GM12878 (cell line): ENCODE measurements at regions not wholly inside any gene's neighbourhood (a gene's known extent, or its start where the extent isn't known, plus 50 kb on each side); places are given as distances from the start of the nearest gene placed in this dataset.

Experiments
- ATAC-seq: fragments of 200-7000 bp; cut with Tn5 transposase; 3 replicates; pipeline ENCODE4 v1.9.1; 2020; ENCODE audit warnings: mild to moderate bottlenecking, moderate library complexity
- BruUV-seq: library from RNA; stranded (reverse); fragments of 400-500 nt; replicated peaks from 2 replicates; lab custom pipeline; 2021; lab: Mats Ljungman, UMichigan
- CTCF ChIA-PET: fragments of 300-600 bp; sonication (Branson Sonifier 250); formaldehyde crosslinking; extraction: SDS; loops from one replicate; lab custom pipeline; 2021; ENCODE audit warnings: inconsistent platforms; lab: Yijun Ruan, JAX
- POLR2A ChIA-PET: fragments of 350-600 bp; formaldehyde crosslinking; extraction: SDS; loops from one replicate; lab custom pipeline; 2021; ENCODE audit warnings: inconsistent platforms; lab: Charles Lee
- RAD21 ChIA-PET: fragments of 300-600 bp; sonication (Branson Sonifier 250); formaldehyde crosslinking; loops from one replicate; lab custom pipeline; 2023; ENCODE audit warnings: antibody characterized with exemption; ENCODE audit not compliant: unreplicated experiment; lab: Charles Lee
- SMC1A ChIA-PET: fragments of 300-600 bp; sonication (Branson Sonifier 250); formaldehyde crosslinking; loops from one replicate; lab custom pipeline; 2023; ENCODE audit not compliant: unreplicated experiment, uncharacterized antibody; lab: Charles Lee
- DNase-seq: peaks from one replicate; pipeline ENCODE4 v3.0.0-alpha.2; 2011; ENCODE audit warnings: low read depth, low spot score
- FAIRE-seq: peaks from 3 replicates; lab custom pipeline; 2011; peaks lifted over from hg19 to GRCh38; lab: Jason Lieb, UNC
- H2AFZ ChIP-seq: 2 replicates; pipeline ENCODE4 v1.6.0; 2011; ENCODE audit warnings: low read depth, low read length, control low read depth; ENCODE audit not compliant: control insufficient read depth
- H3K27ac ChIP-seq: 2 replicates; pipeline ENCODE4 v1.5.1; 2011; ENCODE audit warnings: control low read depth; ENCODE audit not compliant: control insufficient read depth, insufficient read depth
- H3K27me3 ChIP-seq, 2 experiments: replicated peaks in 1 of 2; 2 replicates each; pipeline versions ENCODE4 v1.6.0 to v1.6.1; 2011; ENCODE audit warnings: low read length in 1 of 2; ENCODE audit not compliant: control insufficient read depth in 2 of 2, insufficient read depth in 2 of 2
- H3K36me3 ChIP-seq, 2 experiments: 2 replicates each; pipeline ENCODE4 v1.5.1; 2011; ENCODE audit warnings: low read length in 1 of 2; ENCODE audit not compliant: control insufficient read depth in 2 of 2, insufficient read depth in 2 of 2
- H3K4me1 ChIP-seq: 2 replicates; pipeline ENCODE4 v1.6.1; 2011; ENCODE audit warnings: mild to moderate bottlenecking, low read length, moderate library complexity, mixed read lengths; ENCODE audit not compliant: control insufficient read depth, insufficient read depth
- H3K4me2 ChIP-seq: 2 replicates; pipeline ENCODE4 v1.6.0; 2011; ENCODE audit warnings: control low read depth; ENCODE audit not compliant: control insufficient read depth, insufficient read depth
- H3K4me3 ChIP-seq: fragments of 200-600 bp; sonication (generic); 2 replicates; pipeline ENCODE4 v1.5.1; 2016
- H3K79me2 ChIP-seq: 2 replicates; pipeline ENCODE4 v1.6.0; 2011; ENCODE audit warnings: low read length; ENCODE audit not compliant: control insufficient read depth, insufficient read depth
- H3K9ac ChIP-seq: 2 replicates; pipeline ENCODE4 v1.8.0; 2011; ENCODE audit warnings: low read length, control low read depth, mixed read lengths; ENCODE audit not compliant: control insufficient read depth, insufficient read depth
- H3K9me3 ChIP-seq: replicated peaks from 3 replicates; pipeline ENCODE4 v1.5.1; 2011; ENCODE audit warnings: mild to moderate bottlenecking, low read length; ENCODE audit not compliant: control insufficient read depth, insufficient read depth
- H4K20me1 ChIP-seq: 2 replicates; pipeline ENCODE4 v1.6.0; 2011; ENCODE audit not compliant: control insufficient read depth, insufficient read depth
- CREM ChIP-seq: IDR thresholded peaks from 2 replicates; pipeline ENCODE4 v1.6.1; 2014; ENCODE audit warnings: antibody characterized with exemption, low read depth
- CUX1 ChIP-seq: IDR thresholded peaks from 2 replicates; pipeline ENCODE4 v1.6.1; 2012; ENCODE audit warnings: improper control_type of control experiment, low read depth, low read length; ENCODE audit not compliant: insufficient replicate concordance
- E2F8 ChIP-seq: fragments of 450-650 bp; IDR thresholded peaks from 2 replicates; pipeline ENCODE4 v1.6.1; 2018; ENCODE audit warnings: mild to moderate bottlenecking, low read depth, moderate library complexity; ENCODE audit not compliant: partially characterized antibody
- EZH2 ChIP-seq: IDR thresholded peaks from 2 replicates; pipeline ENCODE4 v1.6.1; 2012; ENCODE audit warnings: low read depth, mild to moderate bottlenecking, control low read depth, inconsistent platforms, low read length, borderline replicate concordance; ENCODE audit not compliant: control insufficient read depth
- FOS ChIP-seq: IDR thresholded peaks from 3 replicates; pipeline ENCODE4 v1.6.1; 2011; ENCODE audit warnings: borderline replicate concordance; ENCODE audit not compliant: insufficient read length; ENCODE audit errors: extremely low read depth
- GATAD2B ChIP-seq: fragments of 450-650 bp; conservative IDR thresholded peaks from 2 replicates; pipeline ENCODE4 v1.6.1; 2017; ENCODE audit warnings: low read depth, mild to moderate bottlenecking, moderate library complexity
- KDM1A ChIP-seq: fragments of 200-600 bp; sonication (generic); IDR thresholded peaks from 2 replicates; pipeline ENCODE4 v1.6.1; 2016; ENCODE audit warnings: borderline replicate concordance
- MTA3 ChIP-seq: IDR thresholded peaks from 2 replicates; pipeline ENCODE4 v1.6.1; 2012; ENCODE audit warnings: low read length, inconsistent platforms, borderline replicate concordance
- MYC ChIP-seq: IDR thresholded peaks from 2 replicates; pipeline ENCODE4 v1.6.1; 2011; ENCODE audit warnings: mild to moderate bottlenecking, low read length, moderate library complexity, inconsistent platforms; ENCODE audit not compliant: insufficient read depth, insufficient replicate concordance, insufficient read length, severe bottlenecking
- NR2F1 ChIP-seq: fragments of 450-650 bp; conservative IDR thresholded peaks from 2 replicates; pipeline ENCODE4 v1.6.1; 2017; ENCODE audit warnings: mild to moderate bottlenecking
- PAX5 ChIP-seq: IDR thresholded peaks from 2 replicates; pipeline ENCODE4 v1.6.1; 2011; ENCODE audit warnings: low read depth, low read length, borderline replicate concordance
- PKNOX1 ChIP-seq: fragments of 450-650 bp; IDR thresholded peaks from 2 replicates; pipeline ENCODE4 v1.6.1; 2016; ENCODE audit warnings: mild to moderate bottlenecking
- PML ChIP-seq: IDR thresholded peaks from 2 replicates; pipeline ENCODE4 v1.6.1; 2012; ENCODE audit warnings: low read length, inconsistent platforms
- POLR2A ChIP-seq: IDR thresholded peaks from 2 replicates; pipeline ENCODE4 v1.6.1; 2011; ENCODE audit warnings: low read depth, mild to moderate bottlenecking, low read length
- SPI1 ChIP-seq: IDR thresholded peaks from 2 replicates; pipeline ENCODE4 v1.6.1; 2011; ENCODE audit warnings: low read depth, mild to moderate bottlenecking, low read length, moderate library complexity, borderline replicate concordance; ENCODE audit not compliant: insufficient read depth
- TCF12 ChIP-seq: IDR thresholded peaks from 2 replicates; pipeline ENCODE4 v1.6.1; 2011; ENCODE audit warnings: low read depth, mild to moderate bottlenecking, low read length
- WGBS: methylation state at CpG from one replicate; pipeline ENCODE4 v1.1.6; 2016; ENCODE audit warnings: low lambda C conversion rate; ENCODE audit not compliant: insufficient replicate concordance, insufficient coverage; ENCODE audit errors: missing lambda C conversion rate; 5-methylcytosine and 5-hydroxymethylcytosine counted together
- in situ Hi-C: fragments of 300-500 bp; cut with MboI; formaldehyde crosslinking; loops from 9 replicates; pipeline ENCODE4 v1.14.3; 2018; ENCODE audit warnings: mixed read lengths
- intact Hi-C: fragments of 100-400 bp; cut with micrococcal nuclease; formaldehyde crosslinking; loops from one replicate; pipeline ENCODE4 v1.14.2; 2022; ENCODE audit not compliant: unreplicated experiment

GRCh38 chr14:28612414-28612813, 154.2 kb upstream of the FOXG1 start:
- no peaks in the 10 kb centered on the region for H3K9me3 ChIP-seq
- intact Hi-C loops, result no loop called here
- no peak overlapping the region for H3K27ac ChIP-seq
- H3K36me3 ChIP-seq, result no peaks in the 10 kb centered on the region
- H2AFZ ChIP-seq, result no peak overlapping the region
- WGBS, result 0% methylated on average over 1 of the region's 1 CpG
- ATAC-seq, result no peak
- no peak overlapping the region for H3K4me3 ChIP-seq
- no peak overlapping the region for H3K4me2 ChIP-seq
- in situ Hi-C loops, result no loop called here
- ChIA-PET POLR2A (no interaction called here), CTCF (no interaction called here), SMC1A (no interaction called here), RAD21 (no interaction called here)
- DNase-seq, result no peak
- no peaks in the 10 kb centered on the region for H3K4me1 ChIP-seq
- no peaks in the 10 kb centered on the region for H4K20me1 ChIP-seq
- H3K27me3 ChIP-seq, result no peaks in the 10 kb centered on the region
- H3K79me2 ChIP-seq, result no peaks in the 10 kb centered on the region
- no peak overlapping the region for H3K9ac ChIP-seq
- BruUV-seq, result no TSS peak
- no peak for FAIRE-seq
- TF ChIP-seq NR2F1 (no peak), GATAD2B (no peak), MTA3 (no peak), CREM (no peak), MYC (no peak), E2F8 (no peak), EZH2 (no peak), KDM1A (no peak), FOS (no peak), POLR2A (no peak), SPI1 (no peak), TCF12 (no peak), PML (no peak), CUX1 (no peak), PKNOX1 (no peak), PAX5 (no peak)
